HCT116 (cell line): ENCODE measurements at regions not wholly inside any gene's neighbourhood (a gene's known extent, or its start where the extent isn't known, plus 50 kb on each side); places are given as distances from the start of the nearest gene placed in this dataset.

Experiments used
- ATAC-seq: fragments of 200-7000 bp; cut with Tn5 transposase; 2 replicates; pipeline ENCODE4 v1.9.1; 2020; ENCODE audit warnings: mild to moderate bottlenecking, moderate library complexity
- BruUV-seq: library from RNA; stranded (reverse); fragments of 400-500 nt; replicated peaks from 2 replicates; lab custom pipeline; 2021; lab: Mats Ljungman, UMichigan
- CTCF ChIA-PET: fragments of 300-600 bp; sonication (Branson Sonifier 250); formaldehyde crosslinking; loops from one replicate; lab custom pipeline; 2021; ENCODE audit warnings: antibody characterized with exemption; lab: Charles Lee
- POLR2A ChIA-PET: fragments of 300-600, 350-600 bp; sonication (Branson Sonifier 250); formaldehyde crosslinking; loops from one replicate; lab custom pipeline; 2021; ENCODE audit warnings: antibody characterized with exemption; lab: Charles Lee
- RAD21 ChIA-PET, 2 experiments: fragments of 300-600 bp; sonication (Branson Sonifier 250); formaldehyde crosslinking; loops; one replicate each; lab custom pipeline; 2023; ENCODE audit warnings: low total read pairs in 2 of 2; ENCODE audit not compliant: uncharacterized antibody in 2 of 2, unreplicated experiment in 2 of 2, low non-redundant PET in 1 of 2; lab: Charles Lee
- DNase-seq: peaks from one replicate; pipeline ENCODE4 v3.0.0-alpha.2; 2010; ENCODE audit warnings: low read depth, low spot score
- H2AFZ ChIP-seq: fragments of 200-600 bp; shearing (Covaris generic), sonication (generic); 2 replicates; pipeline ENCODE4 v1.6.1; 2017; ENCODE audit warnings: low read depth, mixed run types, mixed read lengths, antibody characterized with exemption, low read length; ENCODE audit not compliant: poor library complexity, severe bottlenecking
- H3K27ac ChIP-seq: 2 replicates; pipeline ENCODE4 v1.5.1; 2012; ENCODE audit warnings: low read depth, low read length
- H3K27me3 ChIP-seq: fragments of 200-600 bp; sonication (generic); 2 replicates; pipeline ENCODE4 v1.6.1; 2016; ENCODE audit warnings: mixed run types, low read length, mixed read lengths; ENCODE audit not compliant: insufficient read depth
- H3K36me3 ChIP-seq, 2 experiments: fragments of 200-500 bp in 1 of 2; fragments of 200-600 bp in 1 of 2; sonication (Bioruptor generic) in 1 of 2; sonication (generic) in 1 of 2; 2 replicates each; pipeline versions ENCODE4 v1.5.1 to v1.6.1; 2014 to 2016; ENCODE audit warnings: low read length in 2 of 2, inconsistent platforms in 1 of 2, mixed read lengths in 1 of 2, mixed run types in 1 of 2; ENCODE audit not compliant: insufficient read depth in 2 of 2, control insufficient read depth in 1 of 2
- H3K4me1 ChIP-seq, 2 experiments: fragments of 200-600 bp in 1 of 2; sonication (generic) in 1 of 2; 2 replicates each; pipeline versions ENCODE4 v1.5.1 to v1.6.1; 2012 to 2017; ENCODE audit warnings: low read length in 2 of 2, inconsistent platforms in 1 of 2, mild to moderate bottlenecking in 1 of 2, mixed read lengths in 1 of 2, mixed run types in 1 of 2, moderate library complexity in 1 of 2; ENCODE audit not compliant: insufficient read depth in 2 of 2, control insufficient read depth in 1 of 2
- H3K4me2 ChIP-seq: fragments of 200-600 bp; sonication (generic); 2 replicates; pipeline ENCODE4 v1.6.1; 2017; ENCODE audit warnings: mixed run types, low read length, mixed read lengths
- H3K4me3 ChIP-seq, 2 experiments: fragments of 200-600 bp in 1 of 2; sonication (generic) in 1 of 2; replicated peaks in 1 of 2; 2 replicates each; pipeline ENCODE4 v1.5.1; 2011 to 2016; ENCODE audit warnings: low read length in 2 of 2, control low read depth in 1 of 2, low read depth in 1 of 2, mild to moderate bottlenecking in 1 of 2, mixed read lengths in 1 of 2, mixed run types in 1 of 2
- H3K79me2 ChIP-seq: fragments of 200-600 bp; sonication (generic); 2 replicates; pipeline ENCODE4 v1.6.1; 2017; ENCODE audit warnings: mild to moderate bottlenecking, mixed run types, low read length, moderate library complexity, mixed read lengths; ENCODE audit not compliant: insufficient read depth
- H3K9ac ChIP-seq: fragments of 200-600 bp; sonication (generic); 2 replicates; pipeline ENCODE4 v1.6.1; 2016; ENCODE audit warnings: low read length, mixed read lengths
- H3K9me2 ChIP-seq: fragments of 200-600 bp; sonication (generic), shearing (Covaris generic); 2 replicates; pipeline ENCODE4 v1.6.1; 2017; ENCODE audit warnings: mixed run types, mild to moderate bottlenecking, moderate library complexity; ENCODE audit not compliant: insufficient read depth
- H3K9me3 ChIP-seq, 2 experiments: fragments of 200-500 bp in 1 of 2; fragments of 200-600 bp in 1 of 2; sonication (Bioruptor generic) in 1 of 2; sonication (generic) in 1 of 2; 2 replicates each; pipeline ENCODE4 v1.6.1; 2014 to 2017; ENCODE audit warnings: low read length in 2 of 2, mixed read lengths in 2 of 2, inconsistent platforms in 1 of 2, low read depth in 1 of 2, mild to moderate bottlenecking in 1 of 2, mixed run types in 1 of 2, moderate library complexity in 1 of 2; ENCODE audit not compliant: control insufficient read depth in 1 of 2, insufficient read depth in 1 of 2
- H4K20me1 ChIP-seq: fragments of 200-600 bp; sonication (generic), shearing (Covaris generic); 2 replicates; pipeline ENCODE4 v1.6.1; 2017; ENCODE audit warnings: mixed run types, mild to moderate bottlenecking, moderate library complexity; ENCODE audit not compliant: insufficient read depth
- CBX3 ChIP-seq: IDR thresholded peaks from 2 replicates; pipeline ENCODE4 v1.6.1; 2012; ENCODE audit warnings: low read depth
- CEBPB ChIP-seq: IDR thresholded peaks from 2 replicates; pipeline ENCODE4 v1.6.1; 2012; ENCODE audit warnings: low read depth
- FOSL1 ChIP-seq: IDR thresholded peaks from 2 replicates; pipeline ENCODE4 v1.6.1; 2012; ENCODE audit warnings: low read depth
- JUND ChIP-seq: IDR thresholded peaks from 2 replicates; pipeline ENCODE4 v1.6.1; 2012
- MAX ChIP-seq: IDR thresholded peaks from 2 replicates; pipeline ENCODE4 v1.6.1; 2012
- REST ChIP-seq: IDR thresholded peaks from 2 replicates; pipeline ENCODE4 v1.6.1; 2012; ENCODE audit warnings: low read depth
- SRF ChIP-seq: IDR thresholded peaks from 2 replicates; pipeline ENCODE4 v1.6.1; 2012; ENCODE audit warnings: low read depth
- TCF7L2 ChIP-seq: IDR thresholded peaks from 2 replicates; pipeline ENCODE4 v1.7.0; 2011; ENCODE audit warnings: borderline replicate concordance, inconsistent platforms; ENCODE audit not compliant: insufficient read depth, insufficient read length; ENCODE audit errors: extremely low read depth
- YY1 ChIP-seq: IDR thresholded peaks from 2 replicates; pipeline ENCODE4 v1.6.1; 2011; ENCODE audit warnings: low read length, low read depth, moderate library complexity, mild to moderate bottlenecking; ENCODE audit not compliant: insufficient replicate concordance; ENCODE audit errors: extremely low read depth
- ZBTB33 ChIP-seq: IDR thresholded peaks from 2 replicates; pipeline ENCODE4 v1.6.1; 2011; ENCODE audit warnings: mild to moderate bottlenecking, low read length, moderate library complexity; ENCODE audit not compliant: insufficient replicate concordance; ENCODE audit errors: extremely low read depth
- ZFX ChIP-seq: fragments of 450-650 bp; IDR thresholded peaks from 2 replicates; pipeline ENCODE4 v1.6.1; 2017
- intact Hi-C: fragments of 100-400 bp; cut with micrococcal nuclease; formaldehyde crosslinking; loops from 2 replicates; pipeline ENCODE4 v1.10.0; 2022

- Histone ChIP-seq H3K9ac (no peak overlapping the region), H3K9me3 (no peaks in the 10 kb centered on the region), H3K4me2 (no peak overlapping the region), H4K20me1 (no peaks in the 10 kb centered on the region), H3K79me2 (no peaks in the 10 kb centered on the region), H3K27me3 (no peaks in the 10 kb centered on the region), H3K4me3 (no peak overlapping the region), H3K4me1 (no peaks in the 10 kb centered on the region), H3K36me3 (no peaks in the 10 kb centered on the region), H3K27ac (no peak overlapping the region), H3K9me2 (no peaks in the 10 kb centered on the region), H2AFZ (no peak overlapping the region)
- no TSS peak for BruUV-seq
- intact Hi-C loops: no loop called here
- DNase-seq (no peak), ATAC-seq (0 out of 2 replicates have a peak, but pooled peaks have one; percentile 42)
- TF ChIP-seq JUND (no peak), SRF (no peak), CEBPB (no peak)
- ChIA-PET POLR2A (no interaction called here), CTCF (no interaction called here), RAD21 (no interaction called here)
These were observed 81.5 kb upstream of the MAPK10 start for GRCh38 chr4:86441175-86441936.

- DNase-seq: no peak
- no peak overlapping the region for H3K4me2 ChIP-seq
- no peak overlapping the region for H3K27ac ChIP-seq
- no peaks in the 10 kb centered on the region for H3K27me3 ChIP-seq
- ChIA-PET POLR2A (no interaction called here), CTCF (no interaction called here), RAD21 (no interaction called here)
- no peaks in the 10 kb centered on the region for H3K9me2 ChIP-seq
- BruUV-seq: no TSS peak
- no peaks in the 10 kb centered on the region for H3K9me3 ChIP-seq
- no peak overlapping the region for H3K4me3 ChIP-seq
- no peak overlapping the region for H3K9ac ChIP-seq
- no peak for ATAC-seq
- intact Hi-C loops: no loop called here
- no peaks in the 10 kb centered on the region for H3K79me2 ChIP-seq
- no peak overlapping the region for H2AFZ ChIP-seq
- no peaks in the 10 kb centered on the region for H3K4me1 ChIP-seq
- H4K20me1 ChIP-seq: no peaks in the 10 kb centered on the region
- H3K36me3 ChIP-seq: no peaks in the 10 kb centered on the region
- TF ChIP-seq TCF7L2 (no peak), YY1 (no peak), MAX (no peak), FOSL1 (no peak), ZFX (no peak), ZBTB33 (no peak), SRF (no peak), CBX3 (no peak), REST (no peak)
These were observed 83.0 kb upstream of the MAPK10 start for GRCh38 chr4:86442881-86443280.
